HG03025 (cell line): ENCODE measurements at regions not wholly inside any gene's neighbourhood (a gene's known extent, or its start where the extent isn't known, plus 50 kb on each side); places are given as distances from the start of the nearest gene placed in this dataset.

Experiments
- ATAC-seq: cut with Tn5 transposase; IDR thresholded peaks from one replicate; pipeline ENCODE4 v1.9.1; 2021; ENCODE audit warnings: mild to moderate bottlenecking, moderate library complexity; ENCODE audit not compliant: unreplicated experiment, low FRiP score

DNA sequence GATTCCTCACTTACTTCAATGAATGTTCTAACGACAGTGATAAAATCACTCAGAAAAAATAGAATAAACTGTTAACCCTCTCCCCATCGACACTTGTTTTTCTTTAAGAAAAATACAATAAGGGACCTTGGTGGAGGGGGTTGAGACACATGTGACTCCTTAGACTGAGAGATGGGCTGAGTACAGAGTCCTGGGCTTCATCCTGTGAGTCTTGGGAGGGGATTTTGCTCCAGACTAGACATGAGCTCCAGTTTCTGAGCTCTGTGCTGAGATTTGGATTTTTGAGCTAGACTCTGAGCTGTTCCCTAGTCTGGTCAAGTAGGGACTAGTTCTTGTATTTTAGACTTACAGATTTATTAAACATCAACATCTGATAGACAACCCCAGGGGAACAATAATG, 241.5 kb upstream of the MVB12B start:
- ATAC-seq, result no peak

DNA sequence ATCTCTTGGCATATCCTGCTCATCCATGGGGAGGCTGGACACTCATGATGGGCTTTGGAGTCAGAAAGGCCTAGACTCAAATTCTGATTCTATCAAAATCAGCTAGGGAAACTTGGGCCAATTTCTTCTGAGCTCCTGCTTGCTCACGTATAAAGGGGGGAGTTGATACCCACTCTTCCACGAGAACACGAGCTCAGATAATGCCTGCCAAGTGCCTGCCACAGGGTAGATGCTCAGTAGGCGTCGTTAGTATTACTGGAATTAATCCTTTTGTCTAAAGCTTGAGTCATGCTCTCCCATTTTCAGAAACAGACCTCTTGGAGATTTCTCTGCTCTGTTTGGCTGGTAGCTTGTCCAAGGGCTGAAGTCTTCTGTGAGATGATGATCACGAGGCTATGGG, 238.3 kb upstream of the MVB12B start:
- no peak for ATAC-seq

DNA sequence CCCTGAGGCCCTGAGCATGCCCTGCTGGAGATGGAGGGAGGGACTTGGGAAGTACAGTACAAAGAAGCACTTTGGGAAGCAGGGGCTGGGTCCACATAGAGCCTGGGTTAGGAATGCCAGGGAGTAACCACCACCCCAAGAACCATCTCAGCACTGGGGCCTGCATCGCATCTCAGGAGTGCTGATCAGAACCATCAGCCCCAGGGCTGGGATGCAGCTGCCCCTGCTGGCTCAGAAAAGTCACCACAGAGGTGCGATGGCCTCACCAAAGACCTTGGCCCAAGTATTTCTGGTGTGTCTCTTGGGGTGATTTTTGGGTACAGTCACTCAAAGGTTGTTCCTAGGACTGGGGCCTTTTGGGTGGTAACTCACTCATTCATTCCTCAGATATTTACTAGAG, 236.8 kb upstream of the MVB12B start:
- ATAC-seq, result no peak

DNA sequence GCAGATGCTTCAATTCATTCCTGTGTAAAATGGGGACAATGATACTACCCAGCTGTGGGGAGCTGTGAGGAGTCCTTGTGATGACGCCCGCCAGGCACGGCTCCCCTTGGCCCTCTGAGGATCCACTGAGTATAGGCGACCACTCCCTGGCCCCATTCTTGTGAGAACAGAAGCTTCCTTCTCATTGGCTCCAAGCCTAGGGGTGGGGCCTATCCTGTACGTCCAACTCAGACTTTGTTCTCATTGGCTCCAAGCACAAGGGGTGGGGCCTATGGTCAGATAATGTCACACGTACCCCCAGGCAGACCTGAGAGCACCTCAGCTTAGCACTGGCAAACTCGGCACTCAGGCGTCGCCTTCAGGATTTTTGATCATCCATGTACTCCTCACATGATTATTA, 232.9 kb upstream of the MVB12B start:
- no peak for ATAC-seq

DNA sequence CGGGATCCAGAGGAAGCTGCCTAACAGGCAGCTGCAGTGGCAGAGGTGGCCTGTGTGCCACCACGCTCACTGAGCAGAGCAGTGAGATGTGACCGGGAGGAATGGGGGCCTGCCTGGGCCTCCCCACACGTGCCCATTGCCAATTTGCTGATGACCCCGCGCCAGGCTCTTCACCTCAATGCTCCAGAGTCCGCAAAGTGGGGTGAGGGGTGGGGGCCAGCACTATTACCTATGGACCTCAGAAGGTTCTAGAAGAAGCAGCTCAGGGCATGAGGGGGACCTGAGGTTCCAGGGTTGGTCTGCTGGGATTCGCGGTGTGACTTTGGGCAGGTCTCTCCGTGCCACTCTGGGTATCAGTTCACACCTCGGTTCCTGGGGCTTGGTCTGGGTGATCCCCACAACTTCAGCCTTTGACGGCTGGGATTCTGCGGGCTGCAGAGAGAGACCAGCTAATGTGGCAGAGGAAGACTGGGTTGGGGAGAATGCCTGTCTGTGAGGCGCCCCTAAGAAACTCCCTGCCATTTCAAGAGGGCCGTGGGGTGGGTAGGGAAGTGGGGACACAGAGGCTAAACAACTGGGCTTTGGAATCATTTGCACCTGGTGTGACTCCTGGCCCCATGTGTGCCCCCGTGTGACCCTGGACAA, 231.0 kb upstream of the MVB12B start:
- no peak for ATAC-seq

DNA sequence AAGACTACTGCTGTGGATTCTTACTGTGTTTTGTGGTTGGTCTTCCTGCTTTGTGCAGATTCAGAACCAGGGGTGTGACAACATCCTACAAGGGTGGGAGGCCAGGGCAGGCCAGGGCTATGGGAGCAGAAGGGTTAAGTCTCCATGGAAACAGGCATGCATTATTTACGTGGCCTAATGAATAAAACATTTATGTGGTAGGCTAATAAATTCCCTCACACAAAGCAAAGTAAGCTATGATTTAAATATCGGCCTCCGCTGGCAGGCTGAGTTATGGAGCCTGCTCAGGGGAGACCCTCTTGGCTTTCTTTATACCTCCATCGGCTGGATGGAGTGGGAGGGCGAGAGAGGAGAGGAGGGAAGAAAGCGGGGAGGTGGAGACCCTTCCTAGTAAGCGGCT, 230.3 kb upstream of the MVB12B start:
- no peak for ATAC-seq

DNA sequence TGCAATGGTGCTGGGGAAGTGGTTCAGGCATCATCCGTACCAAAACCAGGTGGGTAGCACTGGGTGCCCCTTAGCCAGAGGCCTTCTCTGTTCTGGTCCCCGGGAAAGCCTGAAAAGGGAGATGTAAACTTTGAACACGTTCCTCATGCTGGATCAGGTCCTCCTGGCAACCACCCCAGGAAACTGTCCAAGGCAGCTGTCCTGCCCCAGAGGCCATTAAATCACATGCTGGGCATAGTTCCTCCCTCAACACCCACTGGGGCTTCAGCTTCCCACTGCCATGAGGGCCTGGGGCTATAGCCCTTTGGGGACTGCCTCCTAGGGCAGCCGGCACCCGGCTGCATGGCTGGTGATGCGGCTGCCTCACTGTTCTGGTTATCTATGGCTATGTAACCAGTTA, 228.9 kb upstream of the MVB12B start:
- ATAC-seq, result no peak

DNA sequence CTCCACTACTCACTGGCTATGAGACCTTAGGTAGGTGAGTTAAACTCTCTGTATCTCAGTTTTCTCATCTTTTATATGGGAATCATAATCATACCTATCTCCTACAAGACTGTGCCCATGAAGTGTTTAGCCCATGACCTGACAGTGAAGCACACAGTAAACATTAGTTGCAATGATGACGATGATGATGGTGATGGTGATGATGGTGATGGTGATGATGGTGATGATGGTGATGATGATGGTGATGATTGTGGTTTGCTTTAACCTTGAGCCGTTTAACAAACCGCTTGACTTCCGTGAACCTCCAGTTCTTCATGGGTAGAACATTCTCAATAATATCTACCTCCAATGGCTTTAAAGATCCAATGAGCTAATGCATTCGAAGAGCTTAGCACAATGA, 220.2 kb upstream of the MVB12B start:
- ATAC-seq, result no peak

DNA sequence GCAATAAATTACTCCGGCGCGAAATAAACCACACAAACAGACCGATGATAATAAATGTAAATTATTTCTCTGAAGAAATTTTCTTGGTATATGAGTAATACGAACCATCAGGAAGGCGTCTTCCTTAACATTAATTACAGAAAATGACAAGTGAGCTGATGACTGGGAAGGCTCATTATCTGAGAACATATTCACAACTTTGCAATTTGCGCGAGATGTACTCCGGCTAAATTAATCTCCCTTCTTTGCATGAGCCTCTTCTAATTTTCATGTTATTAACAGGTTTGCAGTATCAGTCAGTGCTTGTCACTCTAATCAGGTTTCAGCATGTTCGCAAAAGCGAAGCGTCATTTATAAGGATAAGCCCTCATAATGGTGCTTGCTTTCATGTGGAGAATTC, 218.9 kb upstream of the MVB12B start:
- ATAC-seq, result no peak

DNA sequence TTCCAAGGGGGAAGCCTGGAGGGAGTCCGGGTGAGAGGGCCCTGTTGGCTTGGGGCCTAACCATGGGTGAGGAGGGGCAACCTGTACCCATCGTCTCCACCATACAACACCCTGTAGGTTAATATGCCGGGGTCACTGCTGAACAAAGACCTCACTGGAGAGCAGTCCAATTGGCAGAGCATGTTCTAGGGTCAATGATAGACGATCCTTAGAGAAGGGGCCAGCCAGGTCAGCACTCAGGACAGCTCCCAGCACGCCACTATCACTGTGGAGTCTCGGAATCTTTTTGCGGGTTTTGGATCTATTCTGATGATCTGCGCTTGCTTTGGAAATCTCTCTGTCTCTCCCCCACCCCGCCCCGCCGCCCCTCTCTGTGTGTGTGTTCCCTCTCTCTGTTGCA, 218.4 kb upstream of the MVB12B start:
- ATAC-seq, result no peak

DNA sequence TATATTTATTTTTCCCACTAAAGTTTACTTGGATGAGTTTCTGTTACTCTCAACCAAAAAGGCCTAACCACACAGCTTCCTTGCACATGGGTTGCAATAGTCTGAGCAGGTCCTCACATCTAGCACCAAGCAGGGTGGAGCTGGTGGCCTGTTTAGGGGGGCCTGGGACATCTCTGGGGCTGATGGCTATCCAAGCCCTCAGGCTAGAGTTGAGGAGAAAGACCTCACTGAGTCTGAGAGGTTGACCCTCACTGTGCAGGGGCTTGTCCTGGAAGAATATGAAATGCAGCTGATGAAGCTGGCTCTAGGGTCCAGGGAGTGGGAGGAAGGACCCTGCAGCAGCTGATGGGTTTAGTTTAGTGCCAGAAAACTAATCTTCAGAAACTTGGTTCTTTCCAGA, 217.1 kb upstream of the MVB12B start:
- no peak for ATAC-seq

DNA sequence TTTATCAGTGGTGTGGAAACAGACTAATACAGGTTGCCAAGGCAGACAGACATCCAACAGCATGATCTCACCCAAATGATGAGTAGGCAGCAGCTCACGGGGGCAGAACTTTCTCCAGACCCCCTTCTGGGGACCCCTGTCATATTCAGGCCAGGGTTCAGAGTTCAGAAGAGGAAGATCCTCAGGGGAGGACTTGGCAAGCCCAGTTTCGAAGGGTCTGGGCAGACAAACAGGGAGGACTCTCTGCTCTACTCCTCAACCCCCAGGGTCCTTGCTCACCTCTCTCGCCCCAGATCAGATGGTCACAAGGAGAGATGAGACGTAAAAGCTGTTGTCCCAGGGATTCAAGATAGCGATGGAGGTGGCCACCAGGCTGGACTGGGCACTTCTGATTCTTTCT, 215.1 kb upstream of the MVB12B start:
- no peak for ATAC-seq

DNA sequence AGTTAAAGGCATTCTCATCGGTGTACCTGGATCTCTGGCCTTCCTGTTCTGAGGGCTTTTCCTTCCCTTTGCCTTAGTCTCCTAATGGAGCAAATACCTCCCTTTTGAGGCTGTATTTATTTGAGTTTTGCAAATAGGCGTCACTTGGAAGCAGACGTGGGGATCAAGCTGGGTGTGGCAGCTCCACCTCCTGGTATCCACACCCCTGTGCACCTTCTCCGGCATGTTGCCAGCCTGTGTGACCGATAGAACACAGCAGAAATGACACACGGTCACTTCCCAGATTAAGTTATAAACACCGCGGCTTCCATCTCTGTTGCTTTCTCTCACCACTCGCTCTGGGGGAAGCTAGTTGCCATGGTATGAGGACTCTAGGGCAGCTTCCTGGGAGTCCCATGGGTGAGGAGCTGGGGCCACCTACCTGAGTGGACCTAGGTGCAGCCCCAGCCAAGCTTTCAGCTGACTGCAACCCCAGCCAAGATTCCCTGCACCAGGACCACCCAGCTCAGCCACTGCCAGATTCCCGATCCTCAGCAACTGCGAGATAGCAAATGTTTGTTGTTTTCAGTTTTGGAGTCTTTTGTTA, 214.4 kb upstream of the MVB12B start:
- no peak for ATAC-seq

DNA sequence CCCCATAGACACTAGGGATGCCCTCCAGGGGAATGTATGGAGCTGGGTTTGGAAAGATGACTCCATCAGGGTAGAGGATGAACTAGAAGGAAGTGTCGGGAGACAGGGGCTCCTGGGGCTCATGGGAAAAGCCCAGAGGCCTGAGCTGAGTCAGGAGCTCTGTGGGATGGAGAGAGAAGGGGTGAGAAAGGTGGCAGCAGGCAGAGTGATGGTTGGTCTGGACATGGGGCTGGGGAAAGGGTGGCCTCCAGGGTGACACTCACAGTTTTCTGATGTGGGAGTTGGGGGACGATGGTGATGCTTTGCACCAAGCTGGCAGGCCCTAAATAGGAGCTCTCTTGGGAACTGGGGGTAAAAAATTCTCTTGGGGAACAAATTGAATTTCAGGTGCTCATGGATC, 213.5 kb upstream of the MVB12B start:
- no peak for ATAC-seq

DNA sequence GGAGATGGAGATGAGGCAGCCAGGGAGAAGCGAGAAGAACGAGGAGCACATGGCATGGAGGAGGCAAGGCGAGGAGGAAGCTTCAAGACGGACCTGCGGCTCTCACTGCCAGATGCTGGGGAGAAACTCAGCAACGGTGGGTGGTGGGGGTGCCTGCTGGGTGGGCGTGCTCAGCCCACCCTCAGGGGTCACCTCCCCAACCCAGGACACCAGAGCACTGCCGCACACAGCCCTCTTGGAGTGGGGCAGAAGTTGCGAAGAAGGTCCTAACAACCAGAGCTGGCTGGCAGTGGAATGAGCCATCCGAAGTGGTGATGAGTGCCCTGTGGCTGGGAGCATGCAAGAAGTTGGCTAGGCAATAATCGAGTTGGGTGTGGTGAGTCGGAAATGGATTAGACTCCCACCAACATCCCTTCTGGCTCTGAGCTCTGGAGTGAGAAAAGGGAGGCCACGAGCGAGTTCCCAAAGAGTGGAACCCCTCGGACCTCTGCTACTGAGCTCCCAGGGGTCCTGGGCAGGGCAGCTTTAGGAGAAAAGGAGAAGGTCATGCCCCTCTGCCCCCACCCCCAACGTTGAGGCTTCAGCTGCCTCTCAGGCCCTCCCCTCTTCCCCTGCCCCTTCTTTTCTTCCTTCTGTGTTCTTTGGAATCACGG, 212.7 kb upstream of the MVB12B start:
- ATAC-seq, result no peak

DNA sequence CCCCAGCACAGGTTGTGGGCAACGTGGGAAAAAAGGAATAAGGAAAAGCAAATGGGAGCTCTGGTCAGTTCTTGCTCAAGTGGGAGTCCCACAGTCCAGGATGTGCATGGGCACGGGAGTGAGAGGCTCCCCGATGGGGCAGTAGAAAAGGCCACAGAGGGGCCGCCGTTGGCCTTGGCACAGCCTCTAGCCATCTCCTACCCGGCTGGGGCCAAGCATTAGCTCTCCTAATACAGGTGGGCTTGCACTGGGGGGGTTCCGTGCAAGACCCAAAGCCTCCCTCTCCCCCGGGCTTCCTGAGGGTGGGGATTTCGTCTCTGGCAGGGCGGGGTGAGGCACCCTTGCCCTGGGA, 212.2 kb upstream of the MVB12B start:
- no peak for ATAC-seq

DNA sequence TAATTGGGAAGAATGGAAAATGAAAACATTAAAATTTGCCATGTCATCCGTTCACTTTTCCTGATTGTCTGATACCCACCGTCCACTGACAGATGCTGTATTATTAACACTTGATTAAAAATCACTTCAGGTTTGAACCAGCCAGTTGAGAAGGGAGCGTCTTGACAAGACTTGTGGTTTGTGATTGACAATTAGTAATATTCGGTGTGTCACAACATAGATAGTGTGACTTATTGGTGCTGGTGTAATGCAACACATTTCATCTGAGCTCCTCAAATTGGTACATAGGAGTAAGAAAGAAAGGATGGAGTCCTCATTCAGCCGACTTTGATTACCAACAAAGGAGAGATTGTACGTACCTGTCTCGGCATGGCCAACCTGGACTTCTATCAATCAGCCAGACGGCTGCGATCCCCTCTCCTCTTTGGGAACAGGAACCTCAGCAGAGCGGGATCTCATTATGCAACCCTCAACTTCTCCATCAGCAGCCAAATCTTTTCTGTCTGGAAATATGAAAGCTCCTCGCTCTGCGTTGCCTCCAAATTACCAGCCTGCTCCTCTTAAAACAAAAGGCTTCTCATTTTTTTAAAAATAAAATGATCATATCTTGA, 211.7 kb upstream of the MVB12B start:
- no peak for ATAC-seq

DNA sequence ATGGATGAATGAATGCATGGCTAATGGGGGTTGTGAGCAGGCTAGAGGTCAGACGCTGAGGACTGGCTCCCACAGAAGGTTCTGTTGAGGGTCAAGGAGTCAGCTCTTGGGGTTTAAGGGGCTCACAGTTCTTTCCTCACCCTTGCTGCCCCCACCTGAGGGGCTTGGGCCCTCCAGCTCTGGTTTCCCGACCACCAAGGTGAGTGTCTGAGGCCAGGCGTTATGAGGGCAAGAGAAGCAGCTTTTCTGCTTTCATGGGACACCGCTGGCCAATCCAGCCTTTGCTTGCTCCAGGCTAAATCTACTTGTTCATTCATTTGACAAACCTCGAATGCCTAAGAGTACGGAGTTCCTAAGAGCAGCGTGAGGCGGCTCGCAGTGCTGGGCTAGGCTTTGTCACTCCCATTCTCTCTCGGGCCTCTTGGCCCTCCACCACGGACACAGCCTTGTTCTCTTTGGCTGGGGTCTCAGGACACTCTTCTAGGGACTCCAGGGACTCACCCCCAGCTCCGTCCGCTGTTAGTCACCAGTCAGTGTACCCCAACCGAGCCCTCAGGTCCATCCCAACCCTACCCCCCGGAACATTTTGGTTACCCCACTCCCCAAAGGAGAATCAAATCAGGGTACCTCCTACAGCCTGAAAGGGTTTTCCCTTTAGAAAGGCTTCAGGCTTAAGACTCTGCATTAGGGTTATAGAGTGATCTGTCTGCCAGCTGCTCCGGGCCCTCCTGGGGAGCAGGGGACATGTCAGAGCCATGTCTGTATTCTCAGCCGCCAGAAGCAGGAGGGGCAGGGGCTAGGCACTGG, 210.1 kb upstream of the MVB12B start:
- no peak for ATAC-seq

DNA sequence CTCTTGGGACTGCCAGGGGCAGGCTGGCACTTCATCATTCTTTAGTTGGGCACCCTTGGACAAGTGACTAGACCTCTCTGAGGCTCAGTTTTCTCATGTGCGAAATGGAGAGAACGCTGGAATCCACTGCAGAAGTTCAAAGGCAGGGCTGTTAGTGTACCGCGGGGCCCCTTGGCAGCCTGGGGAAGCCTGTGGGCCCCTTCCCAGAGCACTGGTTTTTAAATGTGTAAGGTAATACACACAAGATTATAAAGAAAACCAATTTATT, 209.5 kb upstream of the MVB12B start:
- ATAC-seq, result no peak

DNA sequence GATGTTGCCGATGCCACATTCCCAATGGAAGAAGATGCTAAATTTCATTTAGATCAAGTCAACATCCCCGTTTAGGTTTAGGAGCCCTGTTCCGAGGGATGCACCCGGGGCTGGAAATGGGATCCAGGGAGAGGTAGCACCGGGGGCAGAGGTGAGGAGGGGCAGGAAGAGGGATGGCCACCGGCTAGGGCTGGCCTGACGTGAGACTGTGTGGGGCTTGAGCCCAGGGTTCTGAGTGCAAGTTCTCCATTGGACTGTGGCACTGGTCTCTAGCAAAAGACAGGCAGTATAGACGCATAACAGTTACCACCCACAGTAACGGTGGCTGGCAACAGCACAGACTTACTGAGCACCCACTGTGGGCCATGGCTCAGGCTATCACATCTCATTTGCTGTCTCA, 209.0 kb upstream of the MVB12B start:
- no peak for ATAC-seq

DNA sequence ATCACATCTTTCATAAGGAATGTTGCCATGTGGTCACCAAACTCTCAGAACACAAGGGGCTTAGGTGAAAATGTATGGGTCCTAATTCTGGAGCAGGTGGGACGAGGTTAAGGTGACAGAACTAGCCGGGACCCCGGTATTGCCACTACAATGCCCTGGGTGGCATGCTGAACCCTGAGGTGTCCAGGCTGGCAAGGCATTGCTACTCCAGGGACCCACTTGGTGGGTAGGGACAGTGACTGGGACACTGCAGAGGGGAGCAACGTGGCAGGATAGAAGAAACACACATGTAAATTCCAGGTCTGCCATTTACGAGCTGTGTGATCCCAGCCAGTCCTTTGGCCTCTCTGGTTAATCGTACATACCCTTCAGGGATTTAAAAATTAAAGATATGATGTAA, 206.9 kb upstream of the MVB12B start:
- no peak for ATAC-seq
